H9 (cell line): ENCODE measurements at regions not wholly inside any gene's neighbourhood (a gene's known extent, or its start where the extent isn't known, plus 50 kb on each side); places are given as distances from the start of the nearest gene placed in this dataset.

Experiments used
- DNase-seq: peaks from one replicate; pipeline ENCODE4 v3.0.0-alpha.2; 2017
- H2AFZ ChIP-seq: one replicate; pipeline ENCODE4 v1.6.1; 2013; ENCODE audit warnings: mild to moderate bottlenecking, low read length, control low read depth, moderate library complexity
- H2AK5ac ChIP-seq: 2 replicates; pipeline ENCODE4 v1.6.1; 2013; ENCODE audit warnings: low read length, control low read depth, mixed read lengths; ENCODE audit not compliant: insufficient read length
- H2BK120ac ChIP-seq: one replicate; pipeline ENCODE4 v1.6.1; 2013; ENCODE audit warnings: low read depth, mild to moderate bottlenecking, low read length, control low read depth, inconsistent platforms; ENCODE audit not compliant: poor library complexity, severe bottlenecking
- H2BK12ac ChIP-seq: 2 replicates; pipeline ENCODE4 v1.6.1; 2013; ENCODE audit warnings: low read length, control low read depth, mixed read lengths, low read depth; ENCODE audit not compliant: insufficient read length
- H2BK15ac ChIP-seq: 2 replicates; pipeline ENCODE4 v1.6.1; 2013; ENCODE audit warnings: low read depth, low read length, control low read depth
- H2BK20ac ChIP-seq: one replicate; pipeline ENCODE4 v1.6.1; 2013; ENCODE audit warnings: low read depth, mild to moderate bottlenecking, low read length, control low read depth, inconsistent platforms; ENCODE audit not compliant: poor library complexity, severe bottlenecking
- H2BK5ac ChIP-seq: 2 replicates; pipeline ENCODE4 v1.6.1; 2013; ENCODE audit warnings: low read length, control low read depth, mixed read lengths; ENCODE audit not compliant: insufficient read length
- H3K14ac ChIP-seq: 2 replicates; pipeline ENCODE4 v1.6.1; 2013; ENCODE audit warnings: low read length, control low read depth; ENCODE audit not compliant: insufficient read depth
- H3K18ac ChIP-seq: 2 replicates; pipeline ENCODE4 v1.6.1; 2013; ENCODE audit warnings: low read depth, mild to moderate bottlenecking, mixed read lengths, low read length, control low read depth; ENCODE audit not compliant: insufficient read length
- H3K23ac ChIP-seq: 2 replicates; pipeline ENCODE4 v1.6.1; 2013; ENCODE audit warnings: low read length, control low read depth, mixed read lengths, low read depth; ENCODE audit not compliant: insufficient read length
- H3K23me2 ChIP-seq: 2 replicates; pipeline ENCODE4 v1.6.1; 2013; ENCODE audit warnings: low read depth, mild to moderate bottlenecking, mixed read lengths, low read length, control low read depth; ENCODE audit not compliant: insufficient read length, poor library complexity, severe bottlenecking
- H3K27ac ChIP-seq: 2 replicates; pipeline ENCODE4 v1.5.1; 2013; ENCODE audit warnings: low read length, control low read depth, mixed read lengths, low read depth; ENCODE audit not compliant: insufficient read length
- H3K27me3 ChIP-seq: 2 replicates; pipeline ENCODE4 v1.6.1; 2013; ENCODE audit warnings: low read length, control low read depth, inconsistent platforms; ENCODE audit not compliant: insufficient read depth
- H3K4ac ChIP-seq: 2 replicates; pipeline ENCODE4 v1.6.1; 2013; ENCODE audit warnings: low read depth, mild to moderate bottlenecking, control low read depth, inconsistent platforms, low read length, moderate library complexity
- H3K4me1 ChIP-seq: 2 replicates; pipeline ENCODE4 v1.6.1; 2013; ENCODE audit warnings: low read length, control low read depth, inconsistent platforms; ENCODE audit not compliant: insufficient read depth
- H3K4me2 ChIP-seq: 2 replicates; pipeline ENCODE4 v1.6.1; 2013; ENCODE audit warnings: low read length, control low read depth, mixed read lengths; ENCODE audit not compliant: insufficient read length, insufficient read depth
- H3K56ac ChIP-seq: 2 replicates; pipeline ENCODE4 v1.6.1; 2013; ENCODE audit warnings: low read depth, mild to moderate bottlenecking, mixed read lengths, low read length, control low read depth; ENCODE audit not compliant: insufficient read length
- H3K79me1 ChIP-seq: 2 replicates; pipeline ENCODE4 v1.6.1; 2013; ENCODE audit warnings: low read depth, mild to moderate bottlenecking, moderate library complexity, low read length, control low read depth, inconsistent platforms; ENCODE audit not compliant: insufficient read depth, poor library complexity, severe bottlenecking
- H3K79me2 ChIP-seq: 2 replicates; pipeline ENCODE4 v1.6.1; 2013; ENCODE audit warnings: low read length, control low read depth, inconsistent platforms; ENCODE audit not compliant: insufficient read depth
- H3K9ac ChIP-seq: 2 replicates; pipeline ENCODE4 v1.6.1; 2013; ENCODE audit warnings: low read length, control low read depth, mixed read lengths; ENCODE audit not compliant: insufficient read length; ENCODE audit errors: extremely low read depth
- H3K9me3 ChIP-seq: one replicate; pipeline ENCODE4 v1.6.1; 2013; ENCODE audit warnings: low read depth, low read length, inconsistent platforms; ENCODE audit not compliant: control insufficient read depth
- H3T11ph ChIP-seq: one replicate; pipeline ENCODE4 v1.6.1; 2013; ENCODE audit warnings: mild to moderate bottlenecking, low read length, control low read depth, inconsistent platforms
- H4K20me1 ChIP-seq: one replicate; pipeline ENCODE4 v1.6.1; 2013; ENCODE audit not compliant: control insufficient read depth, insufficient read length, insufficient read depth
- H4K5ac ChIP-seq: 2 replicates; pipeline ENCODE4 v1.6.1; 2013; ENCODE audit warnings: low read depth, mild to moderate bottlenecking, mixed read lengths, low read length, control low read depth; ENCODE audit not compliant: insufficient read length
- H4K8ac ChIP-seq: replicated peaks from 2 replicates; pipeline ENCODE4 v1.6.1; 2013; ENCODE audit warnings: low read length, control low read depth, mixed read lengths, low read depth; ENCODE audit not compliant: insufficient read length
- H4K91ac ChIP-seq: 2 replicates; pipeline ENCODE4 v1.6.1; 2013; ENCODE audit warnings: low read depth, mild to moderate bottlenecking, moderate library complexity, mixed read lengths, low read length, control low read depth; ENCODE audit not compliant: insufficient read length
- H3K27ac Mint-ChIP-seq, 3 experiments: 2 replicates in 2 of 3; 3 replicates in 1 of 3; pipeline ENCODE4 v1.8.0; 2020 to 2021; ENCODE audit warnings: mixed read lengths in 3 of 3, mild to moderate bottlenecking in 1 of 3, moderate library complexity in 1 of 3
- H3K27me3 Mint-ChIP-seq: 2 replicates; pipeline ENCODE4 v1.8.0; 2021; ENCODE audit warnings: low read depth, mild to moderate bottlenecking, moderate library complexity, mixed read lengths
- H3K36me3 Mint-ChIP-seq, 3 experiments: 2 replicates in 2 of 3; 3 replicates in 1 of 3; pipeline ENCODE4 v1.8.0; 2020 to 2021; ENCODE audit warnings: low read depth in 3 of 3, mixed read lengths in 3 of 3; ENCODE audit not compliant: insufficient read depth in 1 of 3
- H3K4me1 Mint-ChIP-seq, 2 experiments: 2 replicates each; pipeline ENCODE4 v1.8.0; 2020; ENCODE audit warnings: mixed read lengths in 2 of 2
- H3K4me3 Mint-ChIP-seq, 2 experiments: 2 replicates in 1 of 2; 3 replicates in 1 of 2; pipeline ENCODE4 v1.8.0; 2020 to 2021; ENCODE audit warnings: mild to moderate bottlenecking in 2 of 2, mixed read lengths in 2 of 2, moderate library complexity in 1 of 2
- H3K9me3 Mint-ChIP-seq, 2 experiments: 2 replicates in 1 of 2; 3 replicates in 1 of 2; pipeline ENCODE4 v1.8.0; 2020; ENCODE audit warnings: mild to moderate bottlenecking in 2 of 2, mixed read lengths in 2 of 2, moderate library complexity in 1 of 2
- WGBS: extraction: QIAGEN DNeasy Blood & Tissue Kit; methylation state at CpG from one replicate; pipeline ENCODE4 v1.1.7; 2013; ENCODE audit warnings: missing lambda C conversion rate, low lambda C conversion rate, mixed read lengths; ENCODE audit not compliant: insufficient read length; ENCODE audit errors: extremely low coverage; 5-methylcytosine and 5-hydroxymethylcytosine counted together
- TF ChIP-seq, protein P1 (sequence below): fragments of 200-600 bp; sonication (generic); conservative IDR thresholded peaks from 3 replicates; pipeline ENCODE4 v1.8.0; 2021; ENCODE audit warnings: antibody characterized with exemption, mild to moderate bottlenecking

DNA sequence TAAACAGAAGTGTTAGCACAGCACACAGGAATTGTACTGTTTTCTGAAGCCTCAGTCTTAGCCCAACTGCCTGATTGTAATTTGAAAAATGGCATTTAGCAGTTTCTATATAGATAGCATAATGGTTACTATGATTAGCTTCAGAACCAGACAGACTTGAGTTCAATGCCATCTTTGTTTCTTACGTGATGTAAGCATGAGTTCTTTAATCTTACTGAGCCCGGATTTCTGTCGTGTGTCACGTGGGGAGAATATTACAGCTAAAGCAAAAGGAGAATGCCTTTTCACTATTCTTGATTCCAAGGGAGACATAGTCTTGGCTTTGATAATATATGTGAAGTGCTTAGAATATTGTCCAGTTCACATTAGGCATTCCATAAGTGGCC, 407.3 kb downstream of the STIM2 start:
- Histone ChIP-seq H4K8ac (no peak overlapping the region), H3K27me3 (no peaks in the 10 kb centered on the region), H2BK5ac (no peak overlapping the region), H3K56ac (no peak overlapping the region), H2AFZ (no peak overlapping the region), H3K27ac (no peak overlapping the region), H4K20me1 (no peaks in the 10 kb centered on the region), H3K4me1 (no peaks in the 10 kb centered on the region; the same call in 1 of the 2 replicates), H3K79me2 (no peaks in the 10 kb centered on the region), H3K4ac (no peak overlapping the region), H3K9me3 (no peaks in the 10 kb centered on the region), H2BK15ac (no peak overlapping the region), H3K4me2 (no peak overlapping the region), H4K91ac (no peak overlapping the region), H3T11ph (no peak overlapping the region), H3K18ac (no peak overlapping the region), H2BK12ac (no peak overlapping the region), H3K23ac (no peak overlapping the region), H3K79me1 (no peaks in the 10 kb centered on the region), H3K14ac (no peak overlapping the region), H2AK5ac (no peak overlapping the region), H2BK120ac (no peak overlapping the region), H4K5ac (no peak overlapping the region), H3K9ac (no peak overlapping the region), H3K23me2 (no peaks in the 10 kb centered on the region), H2BK20ac (no peak overlapping the region)
- no peak for DNase-seq
- TF ChIP-seq, protein P1, sequence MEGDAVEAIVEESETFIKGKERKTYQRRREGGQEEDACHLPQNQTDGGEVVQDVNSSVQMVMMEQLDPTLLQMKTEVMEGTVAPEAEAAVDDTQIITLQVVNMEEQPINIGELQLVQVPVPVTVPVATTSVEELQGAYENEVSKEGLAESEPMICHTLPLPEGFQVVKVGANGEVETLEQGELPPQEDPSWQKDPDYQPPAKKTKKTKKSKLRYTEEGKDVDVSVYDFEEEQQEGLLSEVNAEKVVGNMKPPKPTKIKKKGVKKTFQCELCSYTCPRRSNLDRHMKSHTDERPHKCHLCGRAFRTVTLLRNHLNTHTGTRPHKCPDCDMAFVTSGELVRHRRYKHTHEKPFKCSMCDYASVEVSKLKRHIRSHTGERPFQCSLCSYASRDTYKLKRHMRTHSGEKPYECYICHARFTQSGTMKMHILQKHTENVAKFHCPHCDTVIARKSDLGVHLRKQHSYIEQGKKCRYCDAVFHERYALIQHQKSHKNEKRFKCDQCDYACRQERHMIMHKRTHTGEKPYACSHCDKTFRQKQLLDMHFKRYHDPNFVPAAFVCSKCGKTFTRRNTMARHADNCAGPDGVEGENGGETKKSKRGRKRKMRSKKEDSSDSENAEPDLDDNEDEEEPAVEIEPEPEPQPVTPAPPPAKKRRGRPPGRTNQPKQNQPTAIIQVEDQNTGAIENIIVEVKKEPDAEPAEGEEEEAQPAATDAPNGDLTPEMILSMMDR = no peak
- no peaks in the 10 kb centered on the region for H3K9me3 Mint-ChIP-seq
- H3K27ac Mint-ChIP-seq = no peak overlapping the region
- no peaks in the 10 kb centered on the region for H3K36me3 Mint-ChIP-seq
- no CpG with 5 or more reads among the region's 4 CpGs for WGBS
- no peak overlapping the region for H3K4me3 Mint-ChIP-seq
- H3K4me1 Mint-ChIP-seq = peaks cover 21 to 24% of the 10 kb centered on the region in 2 experiments
- no peaks in the 10 kb centered on the region for H3K27me3 Mint-ChIP-seq
